Uterus (tissue), 2 donors: ENCODE measurements at regions not wholly inside any gene's neighbourhood (a gene's known extent, or its start where the extent isn't known, plus 50 kb on each side); places are given as distances from the start of the nearest gene placed in this dataset.

ENCODE experiments used
- CTCF ChIP-seq, 4 experiments: fragments of 200-600 bp in 2 of 4; fragments of 450-650 bp in 2 of 4; sonication (generic) in 2 of 4; IDR thresholded peaks; one replicate each; pipeline ENCODE4 v1.5.1; 2016 to 2019; ENCODE audit warnings: antibody characterized with exemption in 4 of 4, mild to moderate bottlenecking in 2 of 4, moderate library complexity in 1 of 4
- POLR2A ChIP-seq, 2 donors: fragments of 450-650 bp; IDR thresholded peaks; one replicate each; pipeline ENCODE4 v1.6.1; 2016; ENCODE audit warnings: antibody characterized with exemption in 2 of 2, mild to moderate bottlenecking in 1 of 2, moderate library complexity in 1 of 2

GRCh38 chr4:84179409-84179808 is 319.7 kb downstream of the NKX6-1 start:
- TF ChIP-seq CTCF (IDR thresholded peaks at IDR 0.05) (no peak), POLR2A (IDR thresholded peaks at IDR 0.05) (no peak)
